ENCODE measurements at regions not wholly inside any gene's neighbourhood (a gene's known extent, or its start where the extent isn't known, plus 50 kb on each side); places are given as distances from the start of the nearest gene placed in this dataset.
"Not testable (repeated sequence)": the region's sequence is repeated elsewhere in the genome, so short reads cannot be mapped to it uniquely, and the experiment has no call there.

GRCh38 chr5:124613273-124613953 is 133.0 kb downstream of the ZNF608 start:
- ChIA-PET CTCF (no interaction called here), POLR2A (no interaction called here)
- Mint-ChIP-seq H3K36me3 (ENCODE audit: low read depth) (no peaks in the 10 kb centered on the region), H3K9me3 (no peaks in the 10 kb centered on the region), H3K27ac (no peak overlapping the region), H3K27me3 (peaks cover 15% of the 10 kb centered on the region), H3K4me3 (no peak overlapping the region), H3K4me1 (no peaks in the 10 kb centered on the region)
- DNase-seq, result no peak

GRCh38 chr5:124612023-124612422 is 134.4 kb downstream of the ZNF608 start:
- DNase-seq, result no peak
- H3K36me3 Mint-ChIP-seq (ENCODE audit: low read depth), result no peaks in the 10 kb centered on the region
- H3K4me1 Mint-ChIP-seq, result no peaks in the 10 kb centered on the region
- H3K4me3 Mint-ChIP-seq, result no peak overlapping the region
- H3K9me3 Mint-ChIP-seq, result no peaks in the 10 kb centered on the region
- POLR2A ChIA-PET, result no interaction called here
- no peak overlapping the region for H3K27ac Mint-ChIP-seq
- peaks cover 18% of the 10 kb centered on the region for H3K27me3 Mint-ChIP-seq
- CTCF ChIA-PET, result no interaction called here

GRCh38 chr5:124611262-124611661 is 135.2 kb downstream of the ZNF608 start:
- POLR2A ChIA-PET, CTCF ChIA-PET: not testable (repeated sequence)

GRCh38 chr5:124609685-124610084 is 136.8 kb downstream of the ZNF608 start:
- CTCF ChIA-PET; H3K4me3 Mint-ChIP-seq; H3K27ac Mint-ChIP-seq; POLR2A ChIA-PET; H3K36me3 Mint-ChIP-seq (ENCODE audit: low read depth); H3K4me1 Mint-ChIP-seq; H3K9me3 Mint-ChIP-seq; DNase-seq: not testable (repeated sequence)
- H3K27me3 Mint-ChIP-seq, result peaks cover 18% of the 10 kb centered on the region

More at GRCh38 chr5:124611262-124611661, 135.2 kb downstream of the ZNF608 start:
- H3K4me3 Mint-ChIP-seq; H3K4me1 Mint-ChIP-seq; DNase-seq; H3K9me3 Mint-ChIP-seq; H3K27ac Mint-ChIP-seq; H3K36me3 Mint-ChIP-seq (ENCODE audit: low read depth): not testable (repeated sequence)
- H3K27me3 Mint-ChIP-seq, result peaks cover 18% of the 10 kb centered on the region

GRCh38 chr5:124606543-124606942 is 139.9 kb downstream of the ZNF608 start:
- no peak overlapping the region for H3K27ac Mint-ChIP-seq
- H3K27me3 Mint-ChIP-seq, result peaks cover 20% of the 10 kb centered on the region
- CTCF ChIA-PET, result interaction anchor here (0.7 kb wide), 1 partner anchor 950 kb away, joined by 3 read pairs; no protein-coding TSS in a partner anchor

GRCh38 chr5:124606093-124606492 is 140.3 kb downstream of the ZNF608 start:
- Mint-ChIP-seq H3K27me3 (peaks cover 20% of the 10 kb centered on the region), H3K4me3 (no peak overlapping the region), H3K4me1 (no peaks in the 10 kb centered on the region), H3K9me3 (no peaks in the 10 kb centered on the region), H3K27ac (no peak overlapping the region), H3K36me3 (ENCODE audit: low read depth) (no peaks in the 10 kb centered on the region)
- CTCF ChIA-PET, result interaction anchor here (0.7 kb wide), 1 partner anchor 950 kb away, joined by 3 read pairs; no protein-coding TSS in a partner anchor
- POLR2A ChIA-PET, result no interaction called here
- DNase-seq, result no peak

More at GRCh38 chr5:124606543-124606942, 139.9 kb downstream of the ZNF608 start:
- H3K4me1 Mint-ChIP-seq, result no peaks in the 10 kb centered on the region
- H3K36me3 Mint-ChIP-seq (ENCODE audit: low read depth), result no peaks in the 10 kb centered on the region
- POLR2A ChIA-PET, result no interaction called here
- H3K4me3 Mint-ChIP-seq, result no peak overlapping the region
- DNase-seq, result no peak
- H3K9me3 Mint-ChIP-seq, result no peaks in the 10 kb centered on the region

- DNase-seq, result no peak
- H3K4me1 Mint-ChIP-seq, result no peaks in the 10 kb centered on the region
- H3K27me3 Mint-ChIP-seq, result peaks cover 16% of the 10 kb centered on the region
- no peak overlapping the region for H3K4me3 Mint-ChIP-seq
- ChIA-PET CTCF (no interaction called here), POLR2A (no interaction called here)
- no peak overlapping the region for H3K27ac Mint-ChIP-seq
- no peaks in the 10 kb centered on the region for H3K9me3 Mint-ChIP-seq
- H3K36me3 Mint-ChIP-seq (ENCODE audit: low read depth), result no peaks in the 10 kb centered on the region
These were observed 140.9 kb downstream of the ZNF608 start for GRCh38 chr5:124605541-124605940.

GRCh38 chr5:124604419-124604818 is 142.0 kb downstream of the ZNF608 start:
- POLR2A ChIA-PET, result no interaction called here
- CTCF ChIA-PET, result no interaction called here
- H3K27ac Mint-ChIP-seq, result no peak overlapping the region
- no peaks in the 10 kb centered on the region for H3K9me3 Mint-ChIP-seq
- H3K27me3 Mint-ChIP-seq, result peaks cover 12% of the 10 kb centered on the region
- H3K36me3 Mint-ChIP-seq (ENCODE audit: low read depth), result no peaks in the 10 kb centered on the region
- no peaks in the 10 kb centered on the region for H3K4me1 Mint-ChIP-seq
- no peak overlapping the region for H3K4me3 Mint-ChIP-seq
- no peak for DNase-seq

GRCh38 chr5:124602925-124603650 is 143.4 kb downstream of the ZNF608 start:
- Mint-ChIP-seq H3K4me1 (no peaks in the 10 kb centered on the region), H3K27me3 (peaks cover 12% of the 10 kb centered on the region), H3K4me3 (no peak overlapping the region), H3K9me3 (no peaks in the 10 kb centered on the region), H3K27ac (no peak overlapping the region), H3K36me3 (ENCODE audit: low read depth) (no peaks in the 10 kb centered on the region)
- DNase-seq, result no peak
- ChIA-PET CTCF (interaction anchor here (0.6 kb wide), 1 partner anchor 61 kb away, joined by 3 read pairs; no protein-coding TSS in a partner anchor), POLR2A (no interaction called here)

- CTCF ChIA-PET, result no interaction called here
These were observed 147.1 kb downstream of the ZNF608 start for GRCh38 chr5:124599028-124599973.

GRCh38 chr5:124596595-124597421 is 149.6 kb downstream of the ZNF608 start:
- CTCF ChIA-PET, result no interaction called here
- Mint-ChIP-seq H3K36me3 (ENCODE audit: low read depth) (no peaks in the 10 kb centered on the region), H3K4me3 (no peak overlapping the region), H3K9me3 (peaks cover 3% of the 10 kb centered on the region), H3K4me1 (no peaks in the 10 kb centered on the region), H3K27me3 (no peaks in the 10 kb centered on the region), H3K27ac (no peak overlapping the region)
- POLR2A ChIA-PET, result no interaction called here
- no peak for DNase-seq

More at GRCh38 chr5:124599028-124599973, 147.1 kb downstream of the ZNF608 start:
- Mint-ChIP-seq H3K4me3 (no peak overlapping the region), H3K9me3 (peaks cover 3% of the 10 kb centered on the region), H3K36me3 (ENCODE audit: low read depth) (no peaks in the 10 kb centered on the region), H3K27me3 (peaks cover 6% of the 10 kb centered on the region), H3K4me1 (no peaks in the 10 kb centered on the region), H3K27ac (no peak overlapping the region)
- no peak for DNase-seq
- POLR2A ChIA-PET, result no interaction called here

GRCh38 chr5:124593952-124594351 is 152.5 kb downstream of the ZNF608 start:
- Mint-ChIP-seq H3K27ac (no peak overlapping the region), H3K9me3 (peaks cover 6% of the 10 kb centered on the region), H3K4me3 (no peak overlapping the region), H3K27me3 (peaks cover 5% of the 10 kb centered on the region), H3K36me3 (ENCODE audit: low read depth) (no peaks in the 10 kb centered on the region), H3K4me1 (no peaks in the 10 kb centered on the region)
- CTCF ChIA-PET, result no interaction called here
- POLR2A ChIA-PET, result no interaction called here
- DNase-seq, result no peak
